A549 (cell line): ENCODE measurements at regions not wholly inside any gene's neighbourhood (a gene's known extent, or its start where the extent isn't known, plus 50 kb on each side); places are given as distances from the start of the nearest gene placed in this dataset.

Experiments used
- ATAC-seq, 2 experiments: fragments of 200-7000 bp in 1 of 2; fragments of >200 bp in 1 of 2; cut with Nextera tagmentation in 1 of 2; cut with Tn5 transposase in 1 of 2; 3 replicates each; pipeline versions ENCODE4 v1.8.0 to v1.9.1; 2018 to 2020; ENCODE audit warnings: mild to moderate bottlenecking in 1 of 2, moderate library complexity in 1 of 2
- CTCF ChIA-PET: fragments of 300-600 bp; sonication (Branson Sonifier 250); formaldehyde crosslinking; extraction: SDS; loops from one replicate; lab custom pipeline; 2021; ENCODE audit warnings: antibody characterized with exemption, inconsistent platforms; lab: Yijun Ruan, JAX
- POLR2A ChIA-PET: fragments of 350-600 bp; formaldehyde crosslinking; extraction: SDS; loops from one replicate; lab custom pipeline; 2021; ENCODE audit warnings: antibody characterized with exemption, inconsistent platforms; lab: Yijun Ruan, JAX
- DNase-seq, 2 experiments: peaks; one replicate each; pipeline versions ENCODE4 v3.0.0 to v3.0.0-alpha.2; 2011 to 2016; ENCODE audit warnings: low read depth in 1 of 2, low spot score in 1 of 2
- FAIRE-seq: peaks from 2 replicates; lab custom pipeline; 2011; peaks lifted over from hg19 to GRCh38; lab: Jason Lieb, UNC
- H3K27ac ChIP-seq, 2 experiments: fragments of >200 bp; sonication (Bioruptor Twin); formaldehyde crosslinking; 3 replicates each; pipeline ENCODE4 v1.5.1; 2016 to 2017
- H3K4me1 ChIP-seq: fragments of >200 bp; sonication (Bioruptor Twin); formaldehyde crosslinking; 3 replicates; pipeline ENCODE4 v1.6.1; 2016
- H3K4me2 ChIP-seq: fragments of >200 bp; sonication (Bioruptor Twin); formaldehyde crosslinking; 3 replicates; pipeline ENCODE4 v1.6.1; 2016
- H3K4me3 ChIP-seq: fragments of >200 bp; sonication (Bioruptor Twin); formaldehyde crosslinking; 3 replicates; pipeline ENCODE4 v1.5.1; 2016
- H3K9me3 ChIP-seq: fragments of >200 bp; sonication (Bioruptor Twin); formaldehyde crosslinking; 3 replicates; pipeline ENCODE4 v1.6.1; 2016
- CEBPB ChIP-seq, 2 experiments: fragments of >200 bp in 1 of 2; sonication (Bioruptor Twin) in 1 of 2; formaldehyde crosslinking in 1 of 2; IDR thresholded peaks; 2 replicates each; pipeline ENCODE4 v1.6.1; 2012 to 2016
- CHD2 ChIP-seq: fragments of 150-350 bp; IDR thresholded peaks from 2 replicates; pipeline ENCODE4 v1.6.1; 2014; ENCODE audit warnings: low read length; ENCODE audit not compliant: partially characterized antibody
- E2F6 ChIP-seq: IDR thresholded peaks from 2 replicates; pipeline ENCODE4 v1.6.1; 2012; ENCODE audit warnings: low read depth, borderline replicate concordance
- EHF ChIP-seq: fragments of 250-450 bp; sonication (Bioruptor Pico); IDR thresholded peaks from 2 replicates; pipeline ENCODE4 v1.5.0; 2020; ENCODE audit warnings: mild to moderate bottlenecking
- ELK1 ChIP-seq: fragments of 150-350 bp; IDR thresholded peaks from 2 replicates; pipeline ENCODE4 v1.6.1; 2014; ENCODE audit warnings: low read depth, mild to moderate bottlenecking, low read length
- FOXS1 ChIP-seq: fragments of 250-450 bp; sonication (Bioruptor Pico); IDR thresholded peaks from 2 replicates; pipeline ENCODE4 v1.5.0; 2020; ENCODE audit warnings: mild to moderate bottlenecking, moderate library complexity
- GATA3 ChIP-seq: IDR thresholded peaks from 2 replicates; pipeline ENCODE4 v1.6.1; 2012; ENCODE audit warnings: borderline replicate concordance
- HEYL ChIP-seq: fragments of 250-450 bp; sonication (Bioruptor Pico); IDR thresholded peaks from 2 replicates; pipeline ENCODE4 v1.8.0; 2021; ENCODE audit warnings: mild to moderate bottlenecking, moderate library complexity
- HOXA7 ChIP-seq: fragments of 250-450 bp; sonication (Bioruptor Pico); IDR thresholded peaks from 2 replicates; pipeline ENCODE4 v1.5.0; 2020; ENCODE audit warnings: mild to moderate bottlenecking, moderate library complexity
- HOXB13 ChIP-seq: fragments of 250-450 bp; sonication (Bioruptor Pico); IDR thresholded peaks from 2 replicates; pipeline ENCODE4 v1.5.0; 2020; ENCODE audit warnings: low read depth, mild to moderate bottlenecking, moderate library complexity
- HOXB5 ChIP-seq: fragments of 250-450 bp; sonication (Bioruptor Pico); IDR thresholded peaks from 2 replicates; pipeline ENCODE4 v1.5.0; 2020; ENCODE audit warnings: mild to moderate bottlenecking, moderate library complexity
- JUN ChIP-seq, 2 experiments: fragments of >200 bp; sonication (Bioruptor Twin); formaldehyde crosslinking; IDR thresholded peaks; 2 replicates in 1 of 2; 3 replicates in 1 of 2; pipeline ENCODE4 v1.6.1; 2016 to 2017
- JUNB ChIP-seq: fragments of >200 bp; sonication (Bioruptor Twin); formaldehyde crosslinking; IDR thresholded peaks from 2 replicates; pipeline ENCODE4 v1.6.1; 2016
- KDM1A ChIP-seq: fragments of 200-600 bp; sonication (generic); IDR thresholded peaks from 2 replicates; pipeline ENCODE4 v1.6.1; 2016; ENCODE audit warnings: low read depth, mild to moderate bottlenecking
- MAFK ChIP-seq: fragments of 450-650 bp; IDR thresholded peaks from 2 replicates; pipeline ENCODE4 v1.6.1; 2014; ENCODE audit not compliant: partially characterized antibody
- MAX ChIP-seq: IDR thresholded peaks from 2 replicates; pipeline ENCODE4 v1.6.1; 2012
- MYC ChIP-seq: IDR thresholded peaks from 2 replicates; pipeline ENCODE4 v1.6.1; 2012; ENCODE audit warnings: mild to moderate bottlenecking, inconsistent platforms, low read length, improper control_type of control experiment, borderline replicate concordance
- NR3C1 ChIP-seq: fragments of >200 bp; sonication (Bioruptor Twin); formaldehyde crosslinking; IDR thresholded peaks from 3 replicates; pipeline ENCODE4 v1.6.1; 2017
- POLR2A ChIP-seq: IDR thresholded peaks from 2 replicates; pipeline ENCODE4 v1.6.1; 2012; ENCODE audit warnings: mild to moderate bottlenecking, low read length
- RAD21 ChIP-seq, 2 experiments: fragments of >200 bp in 1 of 2; sonication (Bioruptor Twin) in 1 of 2; formaldehyde crosslinking in 1 of 2; IDR thresholded peaks in 1 of 2; conservative IDR thresholded peaks in 1 of 2; 2 replicates in 1 of 2; 3 replicates in 1 of 2; pipeline ENCODE4 v1.6.1; 2012 to 2018; ENCODE audit warnings: inconsistent platforms in 1 of 2
- RCOR1 ChIP-seq: fragments of 150-350 bp; IDR thresholded peaks from 2 replicates; pipeline ENCODE4 v1.6.1; 2014; ENCODE audit warnings: antibody characterized with exemption, low read length, low read depth
- RFX5 ChIP-seq: fragments of 450-650 bp; IDR thresholded peaks from 2 replicates; pipeline ENCODE4 v1.7.1; 2014; ENCODE audit warnings: antibody characterized with exemption, mild to moderate bottlenecking, moderate library complexity
- RNF2 ChIP-seq: fragments of 200-600 bp; sonication (generic); IDR thresholded peaks from 2 replicates; pipeline ENCODE4 v1.6.1; 2016; ENCODE audit warnings: low read depth, mild to moderate bottlenecking, antibody characterized with exemption, moderate library complexity, borderline replicate concordance
- SMC3 ChIP-seq: fragments of >200 bp; sonication (Bioruptor Twin); formaldehyde crosslinking; IDR thresholded peaks from 3 replicates; pipeline ENCODE4 v1.6.1; 2018; ENCODE audit warnings: inconsistent platforms
- TP53 ChIP-seq: fragments of 250-450 bp; sonication (Bioruptor Pico); IDR thresholded peaks from 2 replicates; pipeline ENCODE4 v1.5.0; 2021; ENCODE audit warnings: mild to moderate bottlenecking, moderate library complexity
- USF2 ChIP-seq: fragments of 450-650 bp; IDR thresholded peaks from 2 replicates; pipeline ENCODE4 v1.6.1; 2014; ENCODE audit warnings: antibody characterized with exemption
- ZFP36 ChIP-seq: fragments of 450-650 bp; IDR thresholded peaks from 2 replicates; pipeline ENCODE4 v1.6.1; 2014; ENCODE audit warnings: borderline replicate concordance; ENCODE audit not compliant: partially characterized antibody
- ZSCAN20 ChIP-seq: fragments of 250-450 bp; sonication (Bioruptor Pico); IDR thresholded peaks from 2 replicates; pipeline ENCODE4 v1.8.0; 2022; ENCODE audit warnings: mild to moderate bottlenecking, moderate library complexity
- WGBS: methylation state at CpG from one replicate; pipeline ENCODE4 v1.1.6; 2017; ENCODE audit errors: missing lambda C conversion rate; 5-methylcytosine and 5-hydroxymethylcytosine counted together

GRCh38 chr1:59041646-59042277 lies 255.1 kb upstream of the FGGY start:
- no peak for FAIRE-seq
- H3K4me3 ChIP-seq, result no peak overlapping the region
- ChIA-PET CTCF (no interaction called here), POLR2A (no interaction called here)
- no peak for ATAC-seq
- H3K27ac ChIP-seq, result peak overlapping the region in 1 of 2 experiments; percentile 58; a peak in 2 of 6 replicates
- no peaks in the 10 kb centered on the region for H3K9me3 ChIP-seq
- 89% methylated on average over 5 of the region's 5 CpGs for WGBS
- no peak for DNase-seq
- TF ChIP-seq RAD21 (conservative IDR thresholded peaks at IDR 0.05 in 1 of 2, IDR thresholded peaks at IDR 0.05 in 1 of 2) (0 out of 5 replicates have a peak, but pooled peaks of 1 of the 2 experiments have one; percentile 7), JUNB (no peak)
- H3K4me2 ChIP-seq, result no peak overlapping the region
- peaks cover 31% of the 10 kb centered on the region for H3K4me1 ChIP-seq

- FAIRE-seq, result no peak
- peak overlapping the region; percentile 52 to 82 for H3K27ac ChIP-seq
- H3K4me1 ChIP-seq, result peaks cover 32% of the 10 kb centered on the region
- peak overlapping the region; percentile 42 for H3K4me2 ChIP-seq
- 21% methylated on average over 4 of the region's 4 CpGs for WGBS
- ChIA-PET POLR2A (no interaction called here), CTCF (interaction anchor here (1.2 to 1.4 kb wide), 2 partner anchors 8 to 13 kb away, joined by 3 read pairs; no protein-coding TSS in a partner anchor)
- no peaks in the 10 kb centered on the region for H3K9me3 ChIP-seq
- peak; percentile 76 to 84 for ATAC-seq
- peak in 1 of 2 experiments; percentile 60 for DNase-seq
- no peak for TF ChIP-seq RFX5
- TF ChIP-seq CEBPB (IDR thresholded peaks at IDR 0.05), result peak; percentile 77 to 94
- TF ChIP-seq NR3C1, result no peak
- TF ChIP-seq MAX, result peak; percentile 39; the same call in 1 of the 2 replicates
- TF ChIP-seq TP53, result no peak
- TF ChIP-seq ZFP36, result no peak
- TF ChIP-seq RAD21 (conservative IDR thresholded peaks at IDR 0.05 in 1 of 2, IDR thresholded peaks at IDR 0.05 in 1 of 2), result peak in 1 of 2 experiments; percentile 23; a peak in 1 of 5 replicates
- TF ChIP-seq POLR2A, result no peak
- no peak for TF ChIP-seq FOXS1
- TF ChIP-seq KDM1A, result no peak
- no peak for TF ChIP-seq JUNB
- TF ChIP-seq USF2, result no peak
- no peak for TF ChIP-seq RNF2
- TF ChIP-seq GATA3, result peak; percentile 79
- TF ChIP-seq HEYL (CRISPR knock-in tag), result no peak
- TF ChIP-seq EHF (CRISPR knock-in tag), result no peak
- TF ChIP-seq E2F6, result no peak
- peak; percentile 28; the same call in 2 of the 3 replicates for TF ChIP-seq SMC3
- no peak for TF ChIP-seq CHD2
- no peak for TF ChIP-seq ZSCAN20 (CRISPR knock-in tag)
- no peak overlapping the region for H3K4me3 ChIP-seq
Measured at GRCh38 chr1:59043796-59044195, 253.1 kb upstream of the FGGY start.

- no peak for FAIRE-seq
- ChIA-PET CTCF (interaction anchor here (1.2 to 1.4 kb wide), 2 partner anchors 7 to 13 kb away, joined by 3 read pairs; no protein-coding TSS in a partner anchor), POLR2A (no interaction called here)
- H3K9me3 ChIP-seq, result no peaks in the 10 kb centered on the region
- DNase-seq, result no peak
- H3K4me2 ChIP-seq, result peak overlapping the region; percentile 42; the same call in 2 of the 3 replicates
- TF ChIP-seq MAFK (no peak), MYC (no peak), FOXS1 (no peak), RNF2 (no peak), ELK1 (no peak), JUN (IDR thresholded peaks at IDR 0.05) (no peak), HOXB5 (no peak), RAD21 (conservative IDR thresholded peaks at IDR 0.05 in 1 of 2, IDR thresholded peaks at IDR 0.05 in 1 of 2) (no peak), HOXA7 (CRISPR knock-in tag) (no peak), RCOR1 (no peak), KDM1A (no peak), ZSCAN20 (CRISPR knock-in tag) (no peak), TP53 (no peak), HOXB13 (CRISPR knock-in tag) (no peak), ZFP36 (no peak), NR3C1 (no peak), SMC3 (no peak)
- TF ChIP-seq, all 56 proteins: peak for 0
- WGBS, result 96% methylated on average over 2 of the region's 2 CpGs
- Histone ChIP-seq H3K4me3 (no peak overlapping the region), H3K4me1 (peaks cover 32% of the 10 kb centered on the region), H3K27ac (peak overlapping the region; percentile 52 to 82; a peak in 5 of 6 replicates)
- no peak for ATAC-seq
Measured at GRCh38 chr1:59044535-59045121, 252.3 kb upstream of the FGGY start.
